ENCODE measurements at regions not wholly inside any gene's neighbourhood (a gene's known extent, or its start where the extent isn't known, plus 50 kb on each side); places are given as distances from the start of the nearest gene placed in this dataset.
A peak's percentile ranks its signal among the peaks of the same experiment; 100 is the strongest.

GRCh38 chrX:49760290-49760890 lies 64.6 kb upstream of the PAGE1 start:
- no peak overlapping the region for H3K27ac ChIP-seq
- intact Hi-C loops (cut with DNase I): no loop called here
- DNase-seq: no peak
- H3K9me3 ChIP-seq: no peaks in the 10 kb centered on the region
- ATAC-seq: peak in 1 of 8 donors; percentile 56
- H3K4me3 ChIP-seq: no peak overlapping the region
- 47 to 52% methylated on average over 6 of the region's 6 CpGs for WGBS, 2 donors
- no peak for TF ChIP-seq CTCF (IDR thresholded peaks at IDR 0.05)
- no peaks in the 10 kb centered on the region for H3K4me1 ChIP-seq
- peaks cover 0 to 55% (median 0%) of the 10 kb centered on the region in 7 donors for H3K27me3 ChIP-seq
- H3K36me3 ChIP-seq: no peaks in the 10 kb centered on the region

DNA sequence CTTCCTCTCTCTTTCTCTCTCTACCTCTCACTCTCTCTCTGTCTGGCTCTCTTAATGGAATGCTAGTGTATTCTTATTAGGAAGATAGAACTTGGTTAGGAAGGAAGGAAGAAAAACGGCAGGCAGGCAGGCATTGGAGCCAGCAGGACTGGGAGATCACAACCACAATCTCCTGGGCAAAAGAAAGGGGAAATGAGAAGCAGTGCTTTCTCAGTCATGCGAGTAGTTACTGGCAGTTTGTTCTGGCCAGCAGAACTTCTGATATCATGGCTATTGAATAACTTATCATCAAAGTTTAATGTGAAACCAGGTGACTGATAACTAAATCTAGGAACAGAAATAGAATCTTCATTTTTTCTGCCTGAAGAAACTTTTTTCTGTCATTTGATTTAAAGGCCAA lies 60.9 kb upstream of the PAGE1 start:
- Histone ChIP-seq H3K4me1 (no peaks in the 10 kb centered on the region), H3K4me3 (no peak overlapping the region), H3K27ac (no peak overlapping the region), H3K36me3 (no peaks in the 10 kb centered on the region), H3K27me3 (peaks cover 0 to 83% (median 0%) of the 10 kb centered on the region in 7 donors), H3K9me3 (no peaks in the 10 kb centered on the region)
- intact Hi-C loops (cut with DNase I): loop anchor here in 1 of 10 donors (10.0 kb wide), 1 partner anchor 462 kb away; no protein-coding TSS in a partner anchor
- WGBS, 2 donors: 13 to 21% methylated on average over 2 of the region's 2 CpGs
- ATAC-seq (no peak), DNase-seq (no peak)
- no peak for TF ChIP-seq CTCF (IDR thresholded peaks at IDR 0.05)

DNA sequence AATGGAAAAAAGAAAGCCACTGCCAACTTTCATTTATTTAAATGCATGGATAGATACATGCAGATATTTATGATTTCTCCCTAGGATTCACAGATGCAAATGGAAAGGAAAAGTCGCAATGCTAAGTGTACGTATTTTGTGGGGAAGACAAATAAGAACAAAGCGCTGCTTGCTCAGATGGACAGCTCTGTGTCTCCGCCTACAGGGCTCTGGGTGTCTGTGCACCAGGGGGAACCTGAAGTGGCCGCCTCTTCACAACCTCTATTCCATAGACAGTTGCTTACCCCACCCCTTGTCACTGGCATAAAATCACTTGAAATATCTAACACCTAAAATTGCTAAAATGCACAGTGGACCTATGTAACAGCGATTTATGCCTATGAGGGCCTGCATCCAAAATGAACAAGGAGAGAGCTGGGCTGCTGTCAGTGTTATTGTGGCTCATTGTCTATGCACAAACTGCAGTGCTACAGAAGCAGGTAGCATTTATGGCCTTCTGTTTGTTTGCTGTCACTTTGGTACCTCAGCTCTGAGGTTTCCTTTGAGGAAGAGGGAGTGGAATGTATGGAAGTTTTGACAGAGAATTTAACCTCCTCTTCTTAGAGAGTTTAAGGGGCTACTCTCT lies 58.6 kb upstream of the PAGE1 start:
- ATAC-seq (peak in 1 of 8 donors; percentile 44), DNase-seq (peak; percentile 3 to 11)
- no peaks in the 10 kb centered on the region for H3K4me1 ChIP-seq
- intact Hi-C loops (cut with DNase I): loop anchor here in 2 of 10 donors (2.0 to 10.0 kb wide), 2 partner anchors 460 to 462 kb away; no protein-coding TSS in a partner anchor
- H3K4me3 ChIP-seq: no peak overlapping the region
- WGBS, 2 donors: 7 to 13% methylated on average over 6 of the region's 6 CpGs
- no peak overlapping the region for H3K27ac ChIP-seq
- peak; percentile 21 to 72 (median 56) for TF ChIP-seq CTCF (IDR thresholded peaks at IDR 0.05)
- no peaks in the 10 kb centered on the region for H3K36me3 ChIP-seq
- H3K9me3 ChIP-seq: no peaks in the 10 kb centered on the region
- peaks cover 0 to 84% (median 0%) of the 10 kb centered on the region in 7 donors for H3K27me3 ChIP-seq

- H3K9me3 ChIP-seq: no peaks in the 10 kb centered on the region
- no peak for ATAC-seq
- H3K27ac ChIP-seq: no peak overlapping the region
- no peaks in the 10 kb centered on the region for H3K4me1 ChIP-seq
- WGBS, 2 donors: 89 to 96% methylated on average over 5 of the region's 5 CpGs
- no peaks in the 10 kb centered on the region for H3K36me3 ChIP-seq
- intact Hi-C loops (cut with DNase I): loop anchor here in 2 of 10 donors (2.0 to 10.0 kb wide), 2 partner anchors 459 to 461 kb away; no protein-coding TSS in a partner anchor
- no peak overlapping the region for H3K4me3 ChIP-seq
- peaks cover 0 to 80% (median 0%) of the 10 kb centered on the region in 7 donors for H3K27me3 ChIP-seq
- TF ChIP-seq CTCF (IDR thresholded peaks at IDR 0.05): no peak
- no peak for DNase-seq
Observed at GRCh38 chrX:49753691-49754090, 57.9 kb upstream of the PAGE1 start.
